HG03025 (cell line): ENCODE measurements at regions not wholly inside any gene's neighbourhood (a gene's known extent, or its start where the extent isn't known, plus 50 kb on each side); places are given as distances from the start of the nearest gene placed in this dataset.

Experiments
- ATAC-seq: cut with Tn5 transposase; IDR thresholded peaks from one replicate; pipeline ENCODE4 v1.9.1; 2021; ENCODE audit warnings: mild to moderate bottlenecking, moderate library complexity; ENCODE audit not compliant: unreplicated experiment, low FRiP score

DNA sequence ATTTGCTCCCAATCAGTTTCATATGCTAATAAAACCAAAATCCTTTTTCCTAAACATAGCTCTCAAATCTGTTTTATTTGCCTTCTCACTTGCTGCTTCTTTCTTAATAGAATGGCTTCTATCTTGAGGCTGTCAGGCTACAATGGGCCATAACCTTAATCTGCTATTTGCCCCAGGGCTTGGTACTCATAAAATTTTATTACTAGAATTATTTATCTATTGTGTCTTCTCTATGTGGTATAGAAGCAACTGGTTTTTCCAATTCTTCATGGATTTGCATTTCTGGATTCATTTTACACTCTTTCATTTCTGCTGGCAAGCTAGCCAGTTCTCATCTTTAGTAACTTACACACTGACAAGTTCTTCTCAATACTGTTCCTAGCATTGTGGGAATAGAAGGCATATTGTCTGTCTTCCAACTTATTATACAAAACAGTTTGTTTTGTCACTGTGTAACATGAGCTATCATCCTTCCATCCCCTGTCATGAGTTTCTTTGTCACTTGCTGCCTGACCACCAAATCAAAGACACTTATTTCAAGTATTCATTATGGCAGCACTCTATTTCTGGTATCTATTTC, 96.6 kb upstream of the KCNIP4 start:
- no peak for ATAC-seq

DNA sequence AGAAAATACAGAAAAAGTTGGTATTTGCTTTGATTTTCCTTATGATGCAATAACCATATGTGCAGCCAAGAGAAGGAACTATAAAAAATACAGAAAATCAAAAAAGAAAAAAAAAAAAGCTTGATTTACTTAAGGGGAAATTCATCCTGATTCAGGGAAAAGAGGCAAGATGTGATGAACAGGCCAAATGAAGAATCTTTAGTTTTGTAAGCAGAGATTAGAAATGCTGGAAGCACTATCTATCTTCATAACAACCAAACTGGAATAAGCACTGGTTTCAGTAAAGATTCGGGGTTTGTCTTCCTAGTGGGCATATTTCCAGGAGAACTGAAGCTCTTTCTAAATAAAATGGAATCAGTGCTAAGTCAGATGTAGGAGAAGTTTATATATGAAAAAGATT, 82.9 kb upstream of the KCNIP4 start:
- no peak for ATAC-seq

DNA sequence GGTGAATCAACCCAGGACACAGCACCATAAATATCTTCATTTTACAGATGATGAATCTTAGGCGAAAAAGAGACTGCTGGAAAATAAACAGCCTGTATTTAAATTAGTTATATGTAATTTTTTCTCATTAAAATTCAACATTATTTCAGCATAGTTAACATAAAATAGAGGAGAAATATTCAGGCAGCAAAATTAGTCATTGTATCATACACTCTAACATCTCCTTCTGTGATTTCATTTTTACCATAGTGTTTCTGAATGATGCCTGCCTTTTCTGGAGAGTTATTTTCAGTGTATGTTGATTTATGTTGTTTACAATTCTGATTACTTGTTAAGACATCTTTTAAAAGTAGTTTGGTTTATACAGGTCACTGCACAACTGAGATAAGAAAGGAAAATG, 82.3 kb upstream of the KCNIP4 start:
- ATAC-seq: no peak

DNA sequence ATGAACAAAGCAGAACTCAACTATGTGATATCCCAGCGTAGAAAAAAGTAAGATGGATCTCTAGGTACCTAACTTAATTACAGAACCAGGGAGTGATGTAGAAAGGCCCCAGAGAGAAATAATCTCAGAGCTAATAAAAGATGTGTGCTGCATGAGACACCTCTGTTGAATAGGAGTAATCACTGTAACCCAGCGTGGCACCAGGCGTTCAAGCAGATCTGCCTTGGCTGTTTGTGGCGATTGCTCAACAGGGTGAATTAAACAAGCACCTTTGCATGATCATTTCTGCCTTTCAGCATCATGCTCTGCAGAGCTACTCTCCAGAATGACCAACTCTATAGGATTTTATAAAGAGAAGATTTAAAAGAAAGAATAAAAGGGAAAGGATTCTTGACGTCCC, 81.7 kb upstream of the KCNIP4 start:
- no peak for ATAC-seq

DNA sequence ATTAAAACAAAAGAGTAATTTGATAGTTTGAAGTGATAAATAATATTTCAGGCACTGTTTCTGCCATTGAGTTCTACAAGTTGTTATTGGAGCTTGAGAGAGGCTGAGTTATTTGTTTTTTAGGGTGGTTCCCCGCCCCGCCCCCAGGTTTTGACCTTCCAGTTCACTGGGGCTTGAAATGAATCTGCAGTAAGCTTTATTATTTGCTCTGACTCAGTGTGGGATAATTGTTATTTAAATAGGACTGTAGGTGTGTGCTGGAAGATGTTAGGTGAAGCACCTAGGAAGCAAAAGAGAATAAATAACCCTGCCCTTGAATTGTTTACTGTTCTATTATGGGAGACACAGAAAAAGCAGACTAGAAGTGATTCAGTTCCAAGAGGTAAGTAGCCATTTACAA, 81.2 kb upstream of the KCNIP4 start:
- ATAC-seq: no peak

DNA sequence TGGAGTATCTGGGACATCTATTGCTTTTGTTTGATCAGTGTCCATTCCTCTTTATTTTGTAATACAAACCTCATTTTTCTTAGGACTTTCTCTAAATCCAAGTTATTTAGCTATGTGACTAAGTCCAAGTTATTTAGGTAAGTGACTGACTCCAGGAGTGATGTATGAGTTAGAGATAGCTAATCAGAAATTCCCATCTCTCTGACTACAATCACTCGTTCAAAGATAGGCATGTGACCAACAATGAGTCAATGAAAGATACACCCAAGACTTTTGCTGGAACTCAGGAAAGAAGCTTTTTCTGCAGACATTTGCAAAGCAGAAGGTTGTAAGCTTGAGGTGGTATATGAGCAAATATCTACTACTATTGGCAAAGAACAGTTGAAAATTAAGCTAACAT, 72.5 kb upstream of the KCNIP4 start:
- ATAC-seq: no peak

DNA sequence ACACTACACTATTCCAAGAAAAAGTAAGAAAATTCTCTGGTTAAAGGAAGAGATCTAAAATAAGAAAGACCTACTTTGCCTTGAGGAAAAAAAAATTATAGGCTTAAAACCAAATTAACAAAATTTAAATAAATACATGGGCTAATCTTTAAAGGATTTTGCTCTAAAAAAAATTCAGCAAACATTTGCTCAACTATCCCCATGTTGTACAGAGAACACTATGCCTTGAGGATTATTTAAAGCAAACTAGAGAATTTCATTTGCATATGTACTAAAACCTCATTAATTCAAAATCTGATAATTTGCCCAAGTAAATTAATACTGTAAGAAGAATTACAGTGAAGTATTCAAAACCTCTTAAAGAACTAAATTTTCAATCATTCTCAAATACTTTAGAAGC, 71.6 kb upstream of the KCNIP4 start:
- ATAC-seq: no peak

DNA sequence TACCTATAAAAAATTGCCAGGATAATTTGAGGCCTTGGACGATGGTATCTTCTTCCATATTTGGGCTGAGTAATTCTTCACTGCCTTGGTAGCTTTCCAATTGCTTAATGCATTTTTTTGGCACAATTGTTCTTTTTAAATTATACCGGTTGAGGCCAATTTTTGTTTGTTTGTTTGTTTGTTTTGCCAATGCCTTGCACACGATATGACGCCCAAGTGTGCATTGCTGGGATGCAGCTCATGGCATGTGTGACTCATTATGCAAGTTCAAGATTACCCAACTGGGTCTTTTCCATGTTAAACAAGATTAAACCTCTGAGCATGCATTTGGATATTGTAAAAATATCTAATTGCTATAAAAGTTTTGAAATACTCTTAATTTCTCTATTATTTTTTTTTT, 71.1 kb upstream of the KCNIP4 start:
- no peak for ATAC-seq

DNA sequence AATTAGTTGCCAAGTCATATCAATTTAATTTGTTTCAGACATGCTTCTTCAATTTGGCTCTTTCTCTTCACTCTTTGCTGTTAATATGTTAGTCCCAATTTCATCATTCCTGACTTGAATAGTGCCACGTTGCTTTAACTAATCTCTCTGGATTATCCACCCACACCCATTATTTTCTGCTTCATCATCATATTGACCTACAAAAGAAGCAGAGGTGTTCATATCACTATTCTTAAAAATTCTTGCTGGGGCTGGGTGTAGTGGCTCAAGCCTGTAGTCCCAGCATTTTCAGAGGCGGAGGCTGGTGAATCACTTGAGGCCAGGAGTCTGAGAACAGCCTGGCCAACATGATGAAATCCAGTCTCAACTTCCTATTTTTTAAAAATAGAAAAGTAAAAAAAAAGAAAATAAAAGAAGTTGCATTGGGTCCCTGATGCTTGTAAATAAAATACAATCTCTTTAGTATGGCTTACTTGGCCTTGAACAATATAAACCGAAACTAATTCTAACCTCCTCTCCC, 65.7 kb upstream of the KCNIP4 start:
- no peak for ATAC-seq

DNA sequence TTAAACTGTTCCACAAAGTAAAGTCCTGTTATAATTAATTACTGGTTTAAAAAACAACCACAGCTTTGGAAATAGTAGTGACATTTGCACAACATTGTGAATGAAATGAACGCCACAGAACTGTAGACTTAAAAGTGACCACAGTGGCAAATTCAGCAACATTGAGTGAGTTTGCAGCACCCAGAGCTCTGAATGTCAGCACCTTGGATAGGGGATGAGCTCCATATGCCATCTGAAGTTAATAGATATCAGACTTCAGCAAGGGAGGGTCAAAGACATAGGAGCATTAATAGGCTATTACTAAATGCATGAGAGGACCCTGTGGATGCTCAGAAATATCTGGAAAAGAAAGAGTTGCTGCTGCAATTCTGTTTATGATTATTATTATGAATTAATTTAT, 55.3 kb upstream of the KCNIP4 start:
- no peak for ATAC-seq
